GM12875 (cell line): ENCODE measurements at regions not wholly inside any gene's neighbourhood (a gene's known extent, or its start where the extent isn't known, plus 50 kb on each side); places are given as distances from the start of the nearest gene placed in this dataset.

Experiments
- H3K4me3 ChIP-seq: one replicate; pipeline ENCODE4 v1.5.1; 2011; ENCODE audit warnings: low read depth, low read length, control low read depth
- CTCF ChIP-seq: IDR thresholded peaks from 2 replicates; pipeline ENCODE4 v1.5.1; 2011; ENCODE audit warnings: low read depth, mild to moderate bottlenecking, control low read depth, inconsistent platforms, low read length, moderate library complexity, borderline replicate concordance; ENCODE audit not compliant: insufficient read depth

GRCh38 chr20:41697861-41698559, 79.8 kb upstream of the CHD6 start:
- H3K4me3 ChIP-seq = no peak overlapping the region
- peak; percentile 71 for TF ChIP-seq CTCF

GRCh38 chr20:41696428-41696827, 78.3 kb upstream of the CHD6 start:
- H3K4me3 ChIP-seq = no peak overlapping the region
- TF ChIP-seq CTCF = no peak

- no peak overlapping the region for H3K4me3 ChIP-seq
- TF ChIP-seq CTCF = no peak
Observed at GRCh38 chr20:41694796-41695195, 76.6 kb upstream of the CHD6 start.

- no peak for TF ChIP-seq CTCF
- peak overlapping the region; percentile 54 for H3K4me3 ChIP-seq
Observed at GRCh38 chr20:41693136-41693979, 75.2 kb upstream of the CHD6 start.

- TF ChIP-seq CTCF = no peak
- H3K4me3 ChIP-seq = peak overlapping the region; percentile 54
Observed at GRCh38 chr20:41692479-41693135, 74.4 kb upstream of the CHD6 start.

- no peak for TF ChIP-seq CTCF
Observed at GRCh38 chr20:41691443-41691842, 73.3 kb upstream of the CHD6 start.

More at GRCh38 chr20:41691443-41691842, 73.3 kb upstream of the CHD6 start:
- no peak overlapping the region for H3K4me3 ChIP-seq
